Spleen (tissue), 11 donors: ENCODE measurements at regions not wholly inside any gene's neighbourhood (a gene's known extent, or its start where the extent isn't known, plus 50 kb on each side); places are given as distances from the start of the nearest gene placed in this dataset.

Experiments used
- DNase-seq: peaks from one replicate; pipeline ENCODE4 v3.0.0-alpha.2; 2020
- H3K27ac ChIP-seq, 8 donors: fragments of 200-600 bp; sonication (generic) in 7 of 8; 1 replicate in 4 of 8; 2 replicates in 4 of 8; pipeline versions ENCODE4 v1.5.0 to v1.8.0; 2016 to 2021; ENCODE audit warnings: inconsistent platforms in 4 of 8, mild to moderate bottlenecking in 4 of 8, moderate library complexity in 1 of 8
- H3K27me3 ChIP-seq, 7 donors: fragments of 200-600 bp; sonication (generic) in 6 of 7; replicated peaks in 1 of 7; 1 replicate in 4 of 7; 2 replicates in 3 of 7; pipeline versions ENCODE4 v1.5.0 to v1.8.0; 2016 to 2021; ENCODE audit warnings: inconsistent platforms in 3 of 7, mild to moderate bottlenecking in 1 of 7
- H3K36me3 ChIP-seq, 6 donors: fragments of 200-600 bp; sonication (generic) in 5 of 6; 1 replicate in 4 of 6; 2 replicates in 2 of 6; pipeline versions ENCODE4 v1.5.0 to v1.8.0; 2016 to 2021; ENCODE audit warnings: inconsistent platforms in 2 of 6
- H3K4me1 ChIP-seq, 6 donors: fragments of 200-600 bp; sonication (generic) in 5 of 6; 1 replicate in 3 of 6; 2 replicates in 3 of 6; pipeline versions ENCODE4 v1.5.0 to v1.8.0; 2016 to 2021; ENCODE audit warnings: inconsistent platforms in 3 of 6
- H3K4me3 ChIP-seq, 8 donors: fragments of 200-600 bp; sonication (generic) in 7 of 8; 1 replicate in 4 of 8; 2 replicates in 4 of 8; pipeline versions ENCODE4 v1.5.0 to v1.8.0; 2016 to 2021; ENCODE audit warnings: inconsistent platforms in 4 of 8, mild to moderate bottlenecking in 4 of 8, moderate library complexity in 2 of 8
- H3K9me3 ChIP-seq, 8 donors: fragments of 200-600 bp; sonication (generic) in 7 of 8; 1 replicate in 4 of 8; 2 replicates in 4 of 8; pipeline versions ENCODE4 v1.5.0 to v1.8.0; 2016 to 2021; ENCODE audit warnings: inconsistent platforms in 4 of 8
- CTCF ChIP-seq, 11 experiments: fragments of 200-600 bp in 7 of 11; fragments of 450-650 bp in 4 of 11; sonication (generic) in 4 of 11; IDR thresholded peaks in 8 of 11; conservative IDR thresholded peaks in 3 of 11; 1 replicate in 7 of 11; 2 replicates in 4 of 11; pipeline versions ENCODE4 v1.4.0 to v1.8.0; 2016 to 2021; ENCODE audit warnings: antibody characterized with exemption in 11 of 11, inconsistent platforms in 4 of 11, mild to moderate bottlenecking in 1 of 11
- POLR2A ChIP-seq, 3 donors: fragments of 450-650 bp; IDR thresholded peaks; one replicate each; pipeline ENCODE4 v1.5.1; 2017; ENCODE audit warnings: antibody characterized with exemption in 3 of 3, mild to moderate bottlenecking in 1 of 3
- POLR2AphosphoS5 ChIP-seq, 3 donors: sonication (generic); formaldehyde crosslinking; IDR thresholded peaks; one replicate each; pipeline ENCODE4 v1.5.1; 2017; ENCODE audit warnings: antibody characterized with exemption in 3 of 3
- WGBS, 5 donors: extraction: QIAGEN DNeasy Blood & Tissue Kit in 3 of 5; methylation state at CpG; one replicate each; pipeline versions ENCODE4 v1.1.5 to v1.1.7; 2013 to 2018; 5-methylcytosine and 5-hydroxymethylcytosine counted together
- intact Hi-C: fragments of 100-400 bp; cut with DNase I; formaldehyde crosslinking; loops from one replicate; pipeline ENCODE4 v1.15.0; 2023; ENCODE audit warnings: low total_unique reads
- donor health status: healthy with polysubstance abuse.
- donor health status: DM: no; HTN: no; CAD: no; lungs with moderate emphysema.
- donor health status: DM: no; HTN: no; CAD: no.
- donor health status: Bipolar disorder and iron deficiency.
- donor health status: healthy.
- donor health status: DM: no; HTN: no; CAD: no.
- donor health status: DM: yes; HTN: yes; CAD: no.

- DNase-seq = no peak
- Histone ChIP-seq H3K27me3 (no peaks in the 10 kb centered on the region), H3K27ac (no peak overlapping the region)
These were observed 97.6 kb upstream of the HTR2A start for GRCh38 chr13:46994492-46994891.

GRCh38 chr13:46992383-46992952, 95.6 kb upstream of the HTR2A start:
- TF ChIP-seq POLR2A (IDR thresholded peaks at IDR 0.05) (no peak), POLR2AphosphoS5 (IDR thresholded peaks at IDR 0.05) (no peak), CTCF (IDR thresholded peaks at IDR 0.05 in 8 of 11, conservative IDR thresholded peaks at IDR 0.05 in 3 of 11) (no peak)
- intact Hi-C loops = no loop called here
- 65 to 89% (median 83%) methylated on average over 3 of the region's 3 CpGs for WGBS, 5 donors
- Histone ChIP-seq H3K27ac (no peak overlapping the region), H3K36me3 (no peaks in the 10 kb centered on the region), H3K9me3 (no peaks in the 10 kb centered on the region), H3K4me3 (no peak overlapping the region), H3K4me1 (no peaks in the 10 kb centered on the region), H3K27me3 (no peaks in the 10 kb centered on the region)
- no peak for DNase-seq

More at GRCh38 chr13:46994492-46994891, 97.6 kb upstream of the HTR2A start:
- H3K36me3 ChIP-seq = no peaks in the 10 kb centered on the region
- 93 to 97% (median 95%) methylated on average over 7 of the region's 7 CpGs for WGBS, 5 donors
- no peaks in the 10 kb centered on the region for H3K9me3 ChIP-seq
- no peak overlapping the region for H3K4me3 ChIP-seq
- intact Hi-C loops = no loop called here
- TF ChIP-seq POLR2AphosphoS5 (IDR thresholded peaks at IDR 0.05) (no peak), POLR2A (IDR thresholded peaks at IDR 0.05) (no peak), CTCF (IDR thresholded peaks at IDR 0.05 in 8 of 11, conservative IDR thresholded peaks at IDR 0.05 in 3 of 11) (no peak)
- H3K4me1 ChIP-seq = no peaks in the 10 kb centered on the region

GRCh38 chr13:46983881-46984280, 87.0 kb upstream of the HTR2A start:
- 59 to 69% (median 64%) methylated on average over 1 of the region's 1 CpG for WGBS, 5 donors
- Histone ChIP-seq H3K4me1 (peaks cover 3 to 25% (median 15%) of the 10 kb centered on the region in 6 donors), H3K4me3 (peak overlapping the region in 1 of 8 donors; percentile 38), H3K27ac (peak overlapping the region in 5 of 8 donors; percentile 28 to 71 (median 47)), H3K9me3 (no peaks in the 10 kb centered on the region), H3K36me3 (no peaks in the 10 kb centered on the region), H3K27me3 (no peaks in the 10 kb centered on the region)
- intact Hi-C loops = no loop called here
- no peak for DNase-seq
- peak in 1 of 3 donors; percentile 37 for TF ChIP-seq POLR2AphosphoS5 (IDR thresholded peaks at IDR 0.05)
- peak in 4 of 11 experiments; percentile 8 to 41 (median 21) for TF ChIP-seq CTCF (IDR thresholded peaks at IDR 0.05 in 8 of 11, conservative IDR thresholded peaks at IDR 0.05 in 3 of 11)
- TF ChIP-seq POLR2A (IDR thresholded peaks at IDR 0.05) = no peak

- intact Hi-C loops = no loop called here
- Histone ChIP-seq H3K4me3 (peak overlapping the region in 1 of 8 donors; percentile 38), H3K36me3 (no peaks in the 10 kb centered on the region), H3K27me3 (no peaks in the 10 kb centered on the region), H3K27ac (peak overlapping the region in 6 of 8 donors; percentile 5 to 71 (median 46)), H3K4me1 (peaks cover 3 to 25% (median 15%) of the 10 kb centered on the region in 6 donors), H3K9me3 (no peaks in the 10 kb centered on the region)
- no peak for DNase-seq
- TF ChIP-seq POLR2AphosphoS5 (IDR thresholded peaks at IDR 0.05) = peak in 1 of 3 donors; percentile 20
- TF ChIP-seq POLR2A (IDR thresholded peaks at IDR 0.05) = no peak
- WGBS, 5 donors = 23 to 32% (median 31%) methylated on average over 3 of the region's 3 CpGs
These were observed 86.2 kb upstream of the HTR2A start for GRCh38 chr13:46982856-46983582.
